Astrocyte (in vitro differentiated cells and primary cell): ENCODE measurements at regions not wholly inside any gene's neighbourhood (a gene's known extent, or its start where the extent isn't known, plus 50 kb on each side); places are given as distances from the start of the nearest gene placed in this dataset.
"Not testable (repeated sequence)": the region's sequence is repeated elsewhere in the genome, so short reads cannot be mapped to it uniquely, and the experiment has no call there.

ENCODE experiments used
- EZH2 ChIP-seq: IDR thresholded peaks from 2 replicates; pipeline ENCODE4 v1.6.1; 2012; ENCODE audit warnings: mild to moderate bottlenecking, low read length, inconsistent platforms; ENCODE audit not compliant: insufficient read depth
- TF ChIP-seq, protein P1 (sequence below): IDR thresholded peaks from 2 replicates; pipeline ENCODE4 v1.5.1; 2011; ENCODE audit warnings: low read depth, mild to moderate bottlenecking, inconsistent platforms, low read length, moderate library complexity; ENCODE audit not compliant: insufficient read depth

DNA sequence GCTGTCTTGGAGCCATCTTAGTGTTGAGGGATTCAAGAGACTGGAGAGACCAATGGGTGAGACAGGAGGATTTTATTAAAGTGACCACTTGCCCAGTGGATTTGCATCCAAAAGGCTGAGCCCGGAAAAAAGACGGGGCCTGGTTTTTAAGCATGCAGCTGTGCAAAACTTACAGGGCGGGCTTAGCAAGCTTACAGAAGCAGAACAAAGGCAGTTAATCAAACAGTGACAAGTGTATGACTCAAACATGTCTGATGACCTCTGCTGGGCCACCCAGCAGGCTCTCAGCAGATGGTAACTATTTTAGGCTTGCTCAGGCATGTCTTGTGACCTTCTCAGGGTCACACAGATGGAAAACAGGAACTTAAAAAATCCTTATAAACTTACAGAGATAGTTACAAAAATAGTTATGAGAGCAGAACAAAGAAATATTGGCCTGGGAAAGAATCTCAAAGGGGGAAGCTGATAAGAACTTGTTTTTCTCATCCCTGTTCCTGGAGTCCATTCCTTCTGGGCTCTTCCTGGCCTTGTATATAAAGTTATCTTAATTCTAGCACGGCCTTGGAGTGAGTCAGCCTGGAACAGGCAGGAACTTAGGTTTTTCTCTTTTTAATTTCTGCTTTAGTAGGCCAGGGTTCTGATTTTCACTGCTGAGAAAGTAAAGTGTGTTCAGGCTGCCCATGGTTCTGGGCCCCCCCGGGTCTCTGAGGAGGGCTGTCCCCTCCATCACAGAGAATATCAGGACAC, 141.3 kb downstream of the CCDC74A start:
- TF ChIP-seq, protein P1, sequence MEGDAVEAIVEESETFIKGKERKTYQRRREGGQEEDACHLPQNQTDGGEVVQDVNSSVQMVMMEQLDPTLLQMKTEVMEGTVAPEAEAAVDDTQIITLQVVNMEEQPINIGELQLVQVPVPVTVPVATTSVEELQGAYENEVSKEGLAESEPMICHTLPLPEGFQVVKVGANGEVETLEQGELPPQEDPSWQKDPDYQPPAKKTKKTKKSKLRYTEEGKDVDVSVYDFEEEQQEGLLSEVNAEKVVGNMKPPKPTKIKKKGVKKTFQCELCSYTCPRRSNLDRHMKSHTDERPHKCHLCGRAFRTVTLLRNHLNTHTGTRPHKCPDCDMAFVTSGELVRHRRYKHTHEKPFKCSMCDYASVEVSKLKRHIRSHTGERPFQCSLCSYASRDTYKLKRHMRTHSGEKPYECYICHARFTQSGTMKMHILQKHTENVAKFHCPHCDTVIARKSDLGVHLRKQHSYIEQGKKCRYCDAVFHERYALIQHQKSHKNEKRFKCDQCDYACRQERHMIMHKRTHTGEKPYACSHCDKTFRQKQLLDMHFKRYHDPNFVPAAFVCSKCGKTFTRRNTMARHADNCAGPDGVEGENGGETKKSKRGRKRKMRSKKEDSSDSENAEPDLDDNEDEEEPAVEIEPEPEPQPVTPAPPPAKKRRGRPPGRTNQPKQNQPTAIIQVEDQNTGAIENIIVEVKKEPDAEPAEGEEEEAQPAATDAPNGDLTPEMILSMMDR, result not testable (repeated sequence)
- TF ChIP-seq EZH2, result not testable (repeated sequence)
